ENCODE measurements at regions not wholly inside any gene's neighbourhood (a gene's known extent, or its start where the extent isn't known, plus 50 kb on each side); places are given as distances from the start of the nearest gene placed in this dataset.

GRCh38 chr14:65238456-65238855, 136.1 kb upstream of the MAX start:
- DNase-seq (ENCODE audit: missing footprints) (no peak), ATAC-seq (no peak)
- intact Hi-C loops (cut with DNase I), result no loop called here

GRCh38 chr14:65239143-65239937, 137.0 kb upstream of the MAX start:
- intact Hi-C loops (cut with DNase I), result no loop called here
- no peak for DNase-seq (ENCODE audit: missing footprints)
- no peak for ATAC-seq

GRCh38 chr14:65239938-65240296, 137.6 kb upstream of the MAX start:
- ATAC-seq (no peak), DNase-seq (ENCODE audit: missing footprints) (no peak)
- intact Hi-C loops (cut with DNase I), result no loop called here

GRCh38 chr14:65241125-65241752, 138.9 kb upstream of the MAX start:
- intact Hi-C loops (cut with DNase I), result no loop called here
- DNase-seq (ENCODE audit: missing footprints) (no peak), ATAC-seq (no peak)

- no peak for ATAC-seq
- intact Hi-C loops (cut with DNase I), result no loop called here
- no peak for DNase-seq (ENCODE audit: missing footprints)
Observed at GRCh38 chr14:65242732-65243134, 140.4 kb upstream of the MAX start.

- no peak for ATAC-seq
- intact Hi-C loops (cut with DNase I), result no loop called here
- no peak for DNase-seq (ENCODE audit: missing footprints)
Observed at GRCh38 chr14:65243766-65244442, 141.6 kb upstream of the MAX start.

- intact Hi-C loops (cut with DNase I), result no loop called here
- no peak for ATAC-seq
Observed at GRCh38 chr14:65249471-65250161, 147.3 kb upstream of the MAX start.

GRCh38 chr14:65250162-65250495, 147.8 kb upstream of the MAX start:
- intact Hi-C loops (cut with DNase I), result no loop called here
- ATAC-seq (no peak), DNase-seq (ENCODE audit: missing footprints) (no peak)

More at GRCh38 chr14:65249471-65250161, 147.3 kb upstream of the MAX start:
- no peak for DNase-seq (ENCODE audit: missing footprints)

GRCh38 chr14:65251213-65251612, 148.9 kb upstream of the MAX start:
- DNase-seq (ENCODE audit: missing footprints), result no peak
- ATAC-seq, result peak; percentile 26
- intact Hi-C loops (cut with DNase I), result no loop called here

GRCh38 chr14:65252482-65253255, 150.4 kb upstream of the MAX start:
- DNase-seq (ENCODE audit: missing footprints) (no peak), ATAC-seq (no peak)
- intact Hi-C loops (cut with DNase I), result no loop called here

- DNase-seq (ENCODE audit: missing footprints), result no peak
- intact Hi-C loops (cut with DNase I), result no loop called here
- no peak for ATAC-seq
Observed at GRCh38 chr14:65255029-65255545, 152.8 kb upstream of the MAX start.

- no peak for DNase-seq (ENCODE audit: missing footprints)
- intact Hi-C loops (cut with DNase I), result no loop called here
- no peak for ATAC-seq
Observed at GRCh38 chr14:65255583-65256461, 153.5 kb upstream of the MAX start.

GRCh38 chr14:65256714-65257113, 154.4 kb upstream of the MAX start:
- no peak for DNase-seq (ENCODE audit: missing footprints)
- intact Hi-C loops (cut with DNase I), result no loop called here
- no peak for ATAC-seq

GRCh38 chr14:65257425-65257824, 155.1 kb upstream of the FUT8 start:
- DNase-seq (ENCODE audit: missing footprints) (no peak), ATAC-seq (no peak)
- intact Hi-C loops (cut with DNase I), result no loop called here

GRCh38 chr14:65258391-65258790, 154.1 kb upstream of the FUT8 start:
- ATAC-seq, result no peak
- no peak for DNase-seq (ENCODE audit: missing footprints)
- intact Hi-C loops (cut with DNase I), result no loop called here

GRCh38 chr14:65259000-65259399, 153.5 kb upstream of the FUT8 start:
- ATAC-seq, result no peak
- intact Hi-C loops (cut with DNase I), result no loop called here

GRCh38 chr14:65260786-65261185, 151.7 kb upstream of the FUT8 start:
- DNase-seq (ENCODE audit: missing footprints), result no peak
- intact Hi-C loops (cut with DNase I), result no loop called here
- no peak for ATAC-seq

More at GRCh38 chr14:65259000-65259399, 153.5 kb upstream of the FUT8 start:
- DNase-seq (ENCODE audit: missing footprints), result no peak

- no peak for ATAC-seq
- intact Hi-C loops (cut with DNase I), result no loop called here
Observed at GRCh38 chr14:65261425-65261920, 151.1 kb upstream of the FUT8 start.

More at GRCh38 chr14:65261425-65261920, 151.1 kb upstream of the FUT8 start:
- DNase-seq (ENCODE audit: missing footprints), result no peak

Data from Right ventricle myocardium inferior (tissue), 1 donor.